ENCODE measurements at regions not wholly inside any gene's neighbourhood (a gene's known extent, or its start where the extent isn't known, plus 50 kb on each side); places are given as distances from the start of the nearest gene placed in this dataset.

- no peak for TF ChIP-seq CTCF (conservative IDR thresholded peaks at IDR 0.05 in 1 of 2, IDR thresholded peaks at IDR 0.05 in 1 of 2; ENCODE audit: low read depth in 1 of 2, low read length in 2 of 2)
- no peak for TF ChIP-seq EZH2 (IDR thresholded peaks at IDR 0.05; ENCODE audit: low read length, missing control alignments)
Observed at GRCh38 chr2:128585706-128586105, 267.0 kb upstream of the HS6ST1 start.
